ENCODE measurements at regions not wholly inside any gene's neighbourhood (a gene's known extent, or its start where the extent isn't known, plus 50 kb on each side); places are given as distances from the start of the nearest gene placed in this dataset.

- no peaks in the 10 kb centered on the region for H3K9me3 Mint-ChIP-seq (ENCODE audit: low read depth)
- no peak overlapping the region for H3K27ac Mint-ChIP-seq
- H3K4me3 Mint-ChIP-seq (ENCODE audit: low read depth): no peak overlapping the region
- DNase-seq (ENCODE audit: low spot score, unreplicated experiment): no peak
- H3K4me1 Mint-ChIP-seq (ENCODE audit: low read depth): peaks cover 8% of the 10 kb centered on the region
- TF ChIP-seq CTCF (IDR thresholded peaks at IDR 0.05; ENCODE audit: unreplicated experiment): no peak
- no peaks in the 10 kb centered on the region for H3K36me3 Mint-ChIP-seq (ENCODE audit: insufficient read depth)
- H3K27me3 Mint-ChIP-seq: no peaks in the 10 kb centered on the region
These were observed 269.1 kb downstream of the NEBL start for GRCh38 chr10:20627946-20628507.

GRCh38 chr10:20627087-20627486 lies 270.0 kb downstream of the NEBL start:
- no peaks in the 10 kb centered on the region for H3K9me3 Mint-ChIP-seq (ENCODE audit: low read depth)
- DNase-seq (ENCODE audit: low spot score, unreplicated experiment): no peak
- H3K36me3 Mint-ChIP-seq (ENCODE audit: insufficient read depth): no peaks in the 10 kb centered on the region
- TF ChIP-seq CTCF (IDR thresholded peaks at IDR 0.05; ENCODE audit: unreplicated experiment): no peak
- no peak overlapping the region for H3K4me3 Mint-ChIP-seq (ENCODE audit: low read depth)
- H3K27ac Mint-ChIP-seq: no peak overlapping the region
- H3K4me1 Mint-ChIP-seq (ENCODE audit: low read depth): peaks cover 10% of the 10 kb centered on the region
- no peaks in the 10 kb centered on the region for H3K27me3 Mint-ChIP-seq

- Mint-ChIP-seq H3K4me3 (ENCODE audit: low read depth) (no peak overlapping the region), H3K4me1 (ENCODE audit: low read depth) (peaks cover 9% of the 10 kb centered on the region), H3K9me3 (ENCODE audit: low read depth) (no peaks in the 10 kb centered on the region), H3K27me3 (no peaks in the 10 kb centered on the region), H3K36me3 (ENCODE audit: insufficient read depth) (no peaks in the 10 kb centered on the region), H3K27ac (no peak overlapping the region)
- no peak for TF ChIP-seq CTCF (IDR thresholded peaks at IDR 0.05; ENCODE audit: unreplicated experiment)
- no peak for DNase-seq (ENCODE audit: low spot score, unreplicated experiment)
These were observed 271.2 kb downstream of the NEBL start for GRCh38 chr10:20625868-20626267.

GRCh38 chr10:20624642-20625041 lies 272.5 kb downstream of the NEBL start:
- no peak overlapping the region for H3K4me3 Mint-ChIP-seq (ENCODE audit: low read depth)
- no peaks in the 10 kb centered on the region for H3K36me3 Mint-ChIP-seq (ENCODE audit: insufficient read depth)
- H3K27me3 Mint-ChIP-seq: no peaks in the 10 kb centered on the region
- no peak for TF ChIP-seq CTCF (IDR thresholded peaks at IDR 0.05; ENCODE audit: unreplicated experiment)
- H3K4me1 Mint-ChIP-seq (ENCODE audit: low read depth): peaks cover 7% of the 10 kb centered on the region
- no peaks in the 10 kb centered on the region for H3K9me3 Mint-ChIP-seq (ENCODE audit: low read depth)
- no peak for DNase-seq (ENCODE audit: low spot score, unreplicated experiment)
- no peak overlapping the region for H3K27ac Mint-ChIP-seq

GRCh38 chr10:20623546-20623945 lies 273.6 kb downstream of the NEBL start:
- H3K27me3 Mint-ChIP-seq: no peaks in the 10 kb centered on the region
- H3K36me3 Mint-ChIP-seq (ENCODE audit: insufficient read depth): no peaks in the 10 kb centered on the region
- H3K4me3 Mint-ChIP-seq (ENCODE audit: low read depth): no peak overlapping the region
- no peaks in the 10 kb centered on the region for H3K9me3 Mint-ChIP-seq (ENCODE audit: low read depth)
- TF ChIP-seq CTCF (IDR thresholded peaks at IDR 0.05; ENCODE audit: unreplicated experiment): no peak
- DNase-seq (ENCODE audit: low spot score, unreplicated experiment): no peak
- peaks cover 7% of the 10 kb centered on the region for H3K4me1 Mint-ChIP-seq (ENCODE audit: low read depth)
- no peak overlapping the region for H3K27ac Mint-ChIP-seq
